ENCODE measurements at regions not wholly inside any gene's neighbourhood (a gene's known extent, or its start where the extent isn't known, plus 50 kb on each side); places are given as distances from the start of the nearest gene placed in this dataset.

GRCh38 chr2:129912871-129913694 is 66.4 kb upstream of the RAB6C start:
- H3K4me1 ChIP-seq (replicated peaks in 1 of 2; ENCODE audit: control insufficient read depth in 2 of 2, insufficient read depth in 2 of 2, low read length in 2 of 2), result no peaks in the 10 kb centered on the region
- ATAC-seq (no peak), DNase-seq (ENCODE audit: extremely low read depth in 1 of 4, low spot score in 3 of 4) (no peak), FAIRE-seq (no peak)
- TF ChIP-seq XRCC3 (IDR thresholded peaks at IDR 0.05) (no peak), ZFP1 (CRISPR knock-in tag; IDR thresholded peaks at IDR 0.05) (no peak), RFX1 (IDR thresholded peaks at IDR 0.05) (no peak)
- intact Hi-C loops (cut with micrococcal nuclease) (no loop called here), in situ Hi-C loops (cut with MboI) (no loop called here)
- peaks cover 0 to 42% of the 10 kb centered on the region in 2 experiments; a peak in 4 of 5 replicates for H3K27me3 ChIP-seq (ENCODE audit: control insufficient read depth in 2 of 2, insufficient read depth in 2 of 2, low read length in 2 of 2)
- ChIA-PET CTCF (ENCODE audit: low intra/inter-chr PET ratio) (no interaction called here), POLR2A (no interaction called here)
- 1% methylated on average over 17 of the region's 17 CpGs for WGBS (ENCODE audit: insufficient coverage, low coverage, missing lambda C conversion rate)
- no peak overlapping the region for H3K27ac ChIP-seq (ENCODE audit: extremely low read depth, low read depth, low read length)
- no peaks in the 10 kb centered on the region for H3K9me3 ChIP-seq (replicated peaks; ENCODE audit: control insufficient read depth, insufficient read depth, low read depth, low read length)
- no peak overlapping the region for H2AFZ ChIP-seq (ENCODE audit: low read depth, low read length)
- H3K36me3 ChIP-seq (ENCODE audit: control insufficient read depth, insufficient read depth, low read length), result no peaks in the 10 kb centered on the region
- no peak overlapping the region for H3K9ac ChIP-seq (ENCODE audit: insufficient read depth in 1 of 2, low read depth in 2 of 2, low read length in 2 of 2)
- no TSS peak for BruUV-seq (replicated peaks)
- no peak overlapping the region for H3K4me3 ChIP-seq
- H3K79me2 ChIP-seq (ENCODE audit: control insufficient read depth, insufficient read depth, low read length), result no peaks in the 10 kb centered on the region
- no peak overlapping the region for H3K4me2 ChIP-seq (ENCODE audit: insufficient read depth, low read length)
- H3K9me1 ChIP-seq (ENCODE audit: control insufficient read depth, insufficient read depth, low read length), result no peaks in the 10 kb centered on the region
- H4K20me1 ChIP-seq (replicated peaks; ENCODE audit: control insufficient read depth, insufficient read depth, low read length), result 0 out of 2 replicates have a peak, but pooled peaks cover 1% of the 10 kb centered on the region

GRCh38 chr2:129913695-129914495 is 65.6 kb upstream of the RAB6C start:
- H3K27me3 ChIP-seq (ENCODE audit: control insufficient read depth in 2 of 2, insufficient read depth in 2 of 2, low read length in 2 of 2), result peaks cover 0 to 34% of the 10 kb centered on the region in 2 experiments; a peak in 4 of 5 replicates
- BruUV-seq (replicated peaks), result no TSS peak
- FAIRE-seq (no peak), ATAC-seq (no peak), DNase-seq (ENCODE audit: extremely low read depth in 1 of 4, low spot score in 3 of 4) (no peak)
- CTCF ChIA-PET (ENCODE audit: low intra/inter-chr PET ratio), result no interaction called here
- no peaks in the 10 kb centered on the region for H3K9me1 ChIP-seq (ENCODE audit: control insufficient read depth, insufficient read depth, low read length)
- in situ Hi-C loops (cut with MboI) (no loop called here), intact Hi-C loops (cut with micrococcal nuclease) (no loop called here)
- no peak overlapping the region for H2AFZ ChIP-seq (ENCODE audit: low read depth, low read length)
- no peaks in the 10 kb centered on the region for H4K20me1 ChIP-seq (replicated peaks; ENCODE audit: control insufficient read depth, insufficient read depth, low read length)
- H3K36me3 ChIP-seq (ENCODE audit: control insufficient read depth, insufficient read depth, low read length), result no peaks in the 10 kb centered on the region
- H3K4me3 ChIP-seq, result no peak overlapping the region
- H3K79me2 ChIP-seq (ENCODE audit: control insufficient read depth, insufficient read depth, low read length), result no peaks in the 10 kb centered on the region
- POLR2A ChIA-PET, result no interaction called here
- no peaks in the 10 kb centered on the region; the same call in 1 of the 2 replicates for H3K9me3 ChIP-seq (replicated peaks; ENCODE audit: control insufficient read depth, insufficient read depth, low read depth, low read length)
- H3K27ac ChIP-seq (ENCODE audit: extremely low read depth, low read depth, low read length), result no peak overlapping the region
- H3K4me1 ChIP-seq (replicated peaks in 1 of 2; ENCODE audit: control insufficient read depth in 2 of 2, insufficient read depth in 2 of 2, low read length in 2 of 2), result no peaks in the 10 kb centered on the region
- no peak overlapping the region for H3K4me2 ChIP-seq (ENCODE audit: insufficient read depth, low read length)
- no peak overlapping the region for H3K9ac ChIP-seq (ENCODE audit: insufficient read depth in 1 of 2, low read depth in 2 of 2, low read length in 2 of 2)
- 0% methylated on average over 11 of the region's 11 CpGs for WGBS (ENCODE audit: insufficient coverage, low coverage, missing lambda C conversion rate)
- TF ChIP-seq JUN (IDR thresholded peaks at IDR 0.05; ENCODE audit: borderline replicate concordance, low read depth, low read length) (no peak), JUN (CRISPR knock-in tag; IDR thresholded peaks at IDR 0.05; ENCODE audit: borderline replicate concordance) (no peak), ZNF140 (CRISPR knock-in tag; IDR thresholded peaks at IDR 0.05) (no peak), CREBBP (IDR thresholded peaks at IDR 0.05; ENCODE audit: low read depth, low read length) (no peak), ELK3 (CRISPR knock-in tag; IDR thresholded peaks at IDR 0.05) (no peak), DLX4 (CRISPR knock-in tag; IDR thresholded peaks at IDR 0.05) (no peak), COPS2 (conservative IDR thresholded peaks at IDR 0.05) (no peak), CAMTA2 (CRISPR knock-in tag; conservative IDR thresholded peaks at IDR 0.05) (no peak), MEF2A (IDR thresholded peaks at IDR 0.05; ENCODE audit: control insufficient read depth, low read depth, low read length) (no peak), TCF3 (CRISPR knock-in tag; IDR thresholded peaks at IDR 0.05) (no peak)
